Endothelial cell of umbilical vein (primary cell): ENCODE measurements at regions not wholly inside any gene's neighbourhood (a gene's known extent, or its start where the extent isn't known, plus 50 kb on each side); places are given as distances from the start of the nearest gene placed in this dataset.

Experiments
- CTCF ChIP-seq, 2 donors: IDR thresholded peaks; 1 replicate in 1 of 2; 2 replicates in 1 of 2; pipeline ENCODE4 v1.5.1; 2011; ENCODE audit warnings: low read length in 2 of 2, mild to moderate bottlenecking in 2 of 2, moderate library complexity in 2 of 2, control low read depth in 1 of 2, inconsistent platforms in 1 of 2, low read depth in 1 of 2; ENCODE audit not compliant: insufficient read depth in 1 of 2; ENCODE audit errors: extremely low read depth in 1 of 2
- EZH2 ChIP-seq: IDR thresholded peaks from 2 replicates; pipeline ENCODE4 v1.6.1; 2012; ENCODE audit warnings: borderline replicate concordance, low read depth, mild to moderate bottlenecking, moderate library complexity, low read length, inconsistent platforms; ENCODE audit not compliant: severe bottlenecking
- FOS ChIP-seq: IDR thresholded peaks from 2 replicates; pipeline ENCODE4 v1.6.1; 2011; ENCODE audit warnings: mild to moderate bottlenecking, low read length, moderate library complexity, borderline replicate concordance; ENCODE audit not compliant: insufficient read depth
- GATA2 ChIP-seq: IDR thresholded peaks from 2 replicates; pipeline ENCODE4 v1.7.0; 2011; ENCODE audit warnings: low read depth, mild to moderate bottlenecking, moderate library complexity, mixed read lengths, low read length; ENCODE audit not compliant: insufficient read length, insufficient read depth
- JUN ChIP-seq: IDR thresholded peaks from 2 replicates; pipeline ENCODE4 v1.6.1; 2011; ENCODE audit warnings: borderline replicate concordance, low read depth; ENCODE audit not compliant: insufficient read length, insufficient read depth
- MYC ChIP-seq: IDR thresholded peaks from one replicate; pipeline ENCODE4 v1.6.1; 2011; ENCODE audit warnings: mild to moderate bottlenecking, low read depth, low read length
- POLR2A ChIP-seq: IDR thresholded peaks from 2 replicates; pipeline ENCODE4 v1.6.1; 2012; ENCODE audit warnings: low read depth, mild to moderate bottlenecking, control low read depth, low read length
- POLR2AphosphoS5 ChIP-seq: IDR thresholded peaks from 2 replicates; pipeline ENCODE4 v1.6.1; 2012; ENCODE audit warnings: low read depth, mild to moderate bottlenecking, control low read depth, low read length, moderate library complexity; ENCODE audit not compliant: insufficient read depth

- TF ChIP-seq FOS, result no peak
- TF ChIP-seq POLR2A, result no peak
- no peak for TF ChIP-seq MYC
- no peak for TF ChIP-seq JUN
- TF ChIP-seq CTCF (IDR thresholded peaks at IDR 0.05; ENCODE audit: extremely low read depth in 1 of 2, insufficient read depth in 1 of 2, low read depth in 1 of 2, low read length in 2 of 2), result no peak
- TF ChIP-seq POLR2AphosphoS5, result no peak
- no peak for TF ChIP-seq EZH2
- no peak for TF ChIP-seq GATA2
These were observed 263.5 kb downstream of the C4orf33 start for GRCh38 chr4:129359461-129359860.
